GM19351 (cell line): ENCODE measurements at regions not wholly inside any gene's neighbourhood (a gene's known extent, or its start where the extent isn't known, plus 50 kb on each side); places are given as distances from the start of the nearest gene placed in this dataset.
A peak's percentile ranks its signal among the peaks of the same experiment; 100 is the strongest.
"Not testable (repeated sequence)": the region's sequence is repeated elsewhere in the genome, so short reads cannot be mapped to it uniquely, and the experiment has no call there.

Experiments used
- ATAC-seq: cut with Tn5 transposase; IDR thresholded peaks from one replicate; pipeline ENCODE4 v1.9.1; 2021; ENCODE audit warnings: mild to moderate bottlenecking, moderate library complexity; ENCODE audit not compliant: unreplicated experiment

DNA sequence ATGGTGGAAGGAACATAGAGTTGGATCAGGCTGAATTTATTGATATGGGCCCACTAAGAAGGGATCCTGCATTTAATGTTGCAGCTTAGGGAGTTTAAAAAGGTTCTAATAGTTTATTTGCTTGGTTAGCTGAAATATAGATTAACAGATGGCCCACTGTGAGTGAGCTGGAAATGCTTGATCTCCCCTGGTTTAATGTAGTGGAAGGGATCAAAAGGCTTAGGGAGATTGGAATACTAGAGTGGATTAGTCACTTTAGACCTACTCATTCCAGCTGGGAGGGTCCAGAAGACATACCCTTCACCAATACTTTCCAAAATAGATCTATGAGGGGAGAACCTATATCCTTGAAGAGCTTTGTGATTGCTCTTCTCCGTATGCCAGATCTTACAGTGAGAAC is 130.1 kb upstream of the ZC3H12C start:
- ATAC-seq, result no peak

DNA sequence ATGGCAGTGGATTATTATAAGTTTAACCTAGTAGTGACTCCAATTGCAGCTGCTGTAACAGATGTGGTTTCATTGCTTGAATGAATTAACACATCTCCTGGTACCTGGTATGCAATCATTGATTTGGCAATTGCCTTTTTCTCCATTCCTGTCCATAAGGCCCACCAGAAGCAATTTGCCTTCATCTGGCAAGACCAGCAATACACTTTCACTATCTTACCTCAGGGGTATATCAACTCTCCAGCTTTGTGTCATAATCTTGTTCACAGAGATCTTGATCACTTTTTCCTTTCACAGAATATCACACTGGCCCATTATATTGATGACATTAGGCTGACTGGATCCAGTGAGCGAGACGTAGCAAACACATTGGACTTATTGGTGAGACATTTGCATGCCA is 128.7 kb upstream of the ZC3H12C start:
- ATAC-seq, result no peak

DNA sequence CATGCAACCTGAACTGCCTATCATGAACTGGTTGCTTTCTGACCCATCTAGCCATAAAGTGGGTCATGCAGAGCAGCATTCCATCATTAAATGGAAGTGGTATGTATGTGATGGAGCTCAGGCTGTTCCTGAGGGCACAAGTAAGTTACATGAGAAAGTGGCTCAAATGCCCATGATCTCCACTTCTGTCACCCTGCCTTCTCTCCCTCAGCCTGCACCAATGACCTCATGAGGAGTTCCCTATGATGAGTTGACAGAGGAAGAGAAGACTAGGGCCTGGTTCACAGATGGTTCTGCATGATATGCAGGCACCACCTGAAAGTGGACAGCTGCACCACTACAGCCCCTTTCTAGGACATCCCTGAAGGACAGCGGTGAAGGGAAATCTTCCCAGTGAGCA is 127.7 kb upstream of the ZC3H12C start:
- ATAC-seq, result not testable (repeated sequence)

DNA sequence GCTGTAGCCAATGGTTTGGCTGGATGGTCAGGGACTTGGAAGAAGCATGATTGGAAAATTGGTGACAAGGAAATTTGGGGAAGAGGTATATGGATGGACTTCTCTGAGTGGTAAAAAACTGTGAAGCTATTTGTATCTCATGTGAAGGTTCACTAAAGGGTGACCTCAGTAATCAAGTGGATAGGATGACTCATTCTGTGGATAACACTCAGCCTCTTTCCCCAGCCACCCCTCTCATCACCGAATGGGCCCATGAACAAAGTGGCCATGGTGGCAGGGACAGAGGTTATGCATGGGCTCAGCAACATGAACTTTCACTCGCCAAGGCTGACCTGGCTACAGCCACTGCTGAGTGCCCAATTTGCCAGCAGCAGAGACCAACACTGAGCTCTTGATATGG is 127.3 kb upstream of the ZC3H12C start:
- peak; percentile 37 for ATAC-seq

DNA sequence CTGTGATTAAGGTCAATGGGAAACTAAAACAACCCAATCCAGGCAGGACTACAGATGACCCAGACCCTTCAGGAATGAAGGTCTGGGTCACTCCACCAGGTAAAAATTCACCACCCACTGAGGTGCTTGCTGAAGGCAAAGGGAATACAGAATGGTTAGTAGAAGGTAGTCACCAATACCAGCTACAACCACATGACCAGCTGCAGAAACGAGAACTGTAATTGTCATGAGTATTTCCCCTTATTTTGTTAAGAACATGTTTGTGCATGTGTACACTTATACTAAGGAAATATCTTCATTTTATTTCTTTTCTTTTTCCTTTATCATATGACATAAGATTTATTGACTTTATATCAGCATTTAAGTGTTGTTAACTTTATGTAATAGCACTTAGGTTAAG is 126.1 kb upstream of the ZC3H12C start:
- ATAC-seq, result not testable (repeated sequence)

DNA sequence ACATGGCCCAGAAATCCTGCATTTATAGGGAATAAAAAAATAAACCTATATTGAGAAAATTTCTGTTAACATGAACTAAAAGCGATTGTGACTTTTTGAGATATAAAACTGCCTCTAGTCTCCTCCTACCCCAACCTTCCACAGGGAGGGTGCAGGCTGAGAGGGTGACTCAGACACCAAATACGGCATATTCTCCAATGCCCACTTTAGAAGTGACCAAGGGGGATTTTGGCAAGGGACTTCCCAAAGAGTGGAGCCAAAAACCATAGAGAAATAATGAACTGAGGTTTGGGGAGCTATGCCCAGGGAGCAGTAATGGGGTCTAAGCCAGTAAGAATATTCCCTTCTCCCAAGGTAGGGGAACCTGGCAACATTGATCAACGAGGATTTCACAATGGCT is 124.9 kb upstream of the ZC3H12C start:
- no peak for ATAC-seq

DNA sequence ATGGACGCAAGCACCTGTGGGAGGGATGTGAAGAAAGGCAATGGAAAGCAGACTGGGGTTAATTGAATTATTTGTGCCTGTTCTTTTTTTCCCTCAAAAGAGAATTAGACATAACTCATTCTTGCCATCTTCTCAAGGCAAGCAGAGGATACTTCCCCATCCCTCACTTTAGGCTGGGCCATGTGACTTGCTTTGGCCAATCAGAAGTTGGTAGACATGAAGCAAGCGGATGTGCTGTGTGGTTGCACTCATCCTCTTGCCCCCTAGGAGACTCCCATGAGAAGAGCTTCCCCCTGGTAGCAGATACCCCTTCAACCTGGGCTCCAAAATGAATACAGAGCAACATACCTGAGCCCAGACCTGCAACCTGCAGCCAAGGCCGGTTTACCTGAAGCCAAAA is 124.4 kb upstream of the ZC3H12C start:
- no peak for ATAC-seq

DNA sequence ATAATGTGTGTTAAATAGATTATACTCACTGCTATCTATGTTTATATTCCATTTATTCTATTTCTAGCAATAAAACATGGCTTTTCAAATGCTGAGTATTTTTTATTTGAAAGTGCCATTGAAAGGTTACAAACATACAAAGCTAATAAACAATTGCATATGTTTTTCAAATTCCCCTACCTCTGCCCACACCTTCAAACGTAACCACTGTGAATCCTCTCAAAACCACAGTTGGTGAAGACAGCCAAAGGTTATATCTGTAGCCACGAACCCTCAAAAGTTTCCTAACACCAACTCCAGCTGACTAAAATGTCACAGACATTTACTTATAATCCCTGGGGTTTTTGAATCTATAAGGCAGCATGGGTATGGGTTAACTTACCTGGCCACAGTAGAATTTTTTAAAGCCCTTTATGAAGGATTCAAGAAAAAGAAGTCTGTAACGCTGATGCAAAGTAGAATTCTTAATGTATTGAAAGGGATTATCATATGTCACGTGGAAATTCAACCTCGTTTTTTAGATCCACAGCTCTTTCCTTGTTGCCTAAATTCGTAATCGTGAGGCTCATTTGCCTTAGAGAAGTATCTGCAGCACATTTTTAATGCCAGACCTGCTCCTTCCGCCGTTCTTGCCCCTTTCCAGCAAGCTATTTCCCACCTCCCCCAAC is 122.5 kb upstream of the ZC3H12C start:
- peak; percentile 56 for ATAC-seq

DNA sequence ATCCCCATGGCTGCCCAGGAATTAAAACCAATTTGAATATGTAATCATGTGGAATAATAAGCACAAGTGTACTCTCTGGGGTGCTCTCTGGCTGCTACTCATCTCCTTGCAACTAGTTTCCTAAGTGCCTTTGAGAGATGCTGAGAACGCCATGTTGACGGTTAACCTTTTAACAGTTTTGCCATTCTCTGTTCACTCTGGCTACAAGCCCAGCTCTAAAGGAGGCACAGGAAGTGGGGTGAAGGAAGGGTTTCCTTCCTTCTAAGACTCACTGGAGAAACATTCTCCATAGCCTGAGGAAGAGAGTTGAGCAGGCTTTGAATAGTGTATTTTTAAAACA is 122.0 kb upstream of the ZC3H12C start:
- ATAC-seq, result no peak

DNA sequence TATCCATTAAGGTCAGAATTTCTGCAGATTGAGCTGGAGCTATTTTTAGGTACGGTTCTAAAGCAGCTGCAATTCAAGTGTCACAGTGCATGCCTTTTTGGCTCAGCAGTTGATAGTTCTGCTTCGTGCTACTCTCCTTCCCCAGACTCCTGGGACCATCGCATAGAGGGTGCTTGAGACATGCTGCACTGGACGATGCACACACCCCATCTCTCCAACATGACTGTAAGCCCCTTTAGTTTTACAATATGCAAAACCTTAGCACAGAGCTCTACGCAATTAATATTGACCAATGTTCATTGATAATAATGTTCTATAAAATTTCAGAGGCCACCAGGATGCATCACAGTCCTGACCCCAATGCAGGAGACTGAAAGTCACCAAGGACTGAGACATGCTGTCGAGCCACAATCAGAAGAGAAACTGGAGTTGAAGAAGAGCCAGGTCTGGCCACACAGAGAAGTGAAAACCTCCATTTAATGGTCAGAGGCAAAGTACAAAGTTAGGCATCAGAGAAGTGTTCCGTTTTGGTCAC is 120.9 kb upstream of the ZC3H12C start:
- ATAC-seq, result peak; percentile 72

DNA sequence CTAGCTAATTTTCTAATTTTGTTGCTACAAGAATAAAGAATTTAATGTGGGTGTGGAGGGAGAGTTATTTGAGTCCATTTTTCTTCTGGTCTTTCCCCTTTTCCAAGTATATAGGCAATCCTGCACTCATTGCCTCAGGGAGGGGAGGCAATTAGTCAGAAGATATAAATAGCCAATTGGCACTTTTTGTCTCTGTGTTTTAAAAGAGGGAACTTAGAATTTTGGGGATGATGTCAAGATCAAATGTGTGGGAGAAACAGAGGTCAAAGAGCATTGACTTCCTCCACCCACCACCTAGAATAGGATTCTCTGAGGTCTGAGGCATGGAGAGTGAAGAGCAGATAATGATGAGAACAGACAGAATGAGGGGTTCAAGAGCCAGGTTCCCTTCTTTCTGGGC is 120.3 kb upstream of the ZC3H12C start:
- no peak for ATAC-seq

DNA sequence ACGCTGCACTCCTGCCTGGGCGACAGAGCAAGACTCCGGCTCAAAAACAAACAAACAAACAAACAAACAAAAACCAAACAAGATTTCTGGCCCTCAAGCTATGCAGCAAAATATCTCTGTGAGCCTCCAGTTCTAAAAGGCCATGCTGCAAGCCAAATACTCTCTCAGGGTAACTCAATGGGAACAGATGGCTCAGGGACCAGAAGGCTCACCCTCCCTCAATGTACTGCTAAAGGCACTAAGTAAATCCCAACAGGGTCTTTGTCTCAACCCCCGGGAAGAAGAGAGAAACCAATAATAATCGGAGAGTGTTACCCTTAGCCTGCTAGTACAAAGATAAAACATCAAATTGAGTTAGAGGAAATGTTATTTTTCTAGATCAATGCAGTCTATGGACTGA is 119.7 kb upstream of the ZC3H12C start:
- ATAC-seq, result no peak

DNA sequence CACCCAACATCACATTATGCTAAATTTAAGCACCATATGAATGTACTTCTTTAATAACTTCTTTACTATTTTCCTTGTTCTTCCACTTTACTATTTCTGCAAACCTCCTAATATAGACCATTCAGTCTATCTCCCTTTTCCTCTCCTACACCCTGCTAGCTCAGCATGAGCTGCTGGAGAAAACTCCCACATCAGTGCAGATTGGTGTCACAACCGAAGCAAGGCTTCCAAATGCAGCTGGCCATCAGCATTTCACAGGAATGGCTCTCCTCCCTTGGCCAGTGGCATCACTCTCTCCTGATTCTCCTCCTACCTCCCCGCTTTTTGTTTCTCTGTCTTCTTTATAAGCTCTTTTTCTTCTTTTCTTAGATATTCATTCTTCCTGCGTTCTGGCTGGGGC is 118.7 kb upstream of the ZC3H12C start:
- no peak for ATAC-seq

DNA sequence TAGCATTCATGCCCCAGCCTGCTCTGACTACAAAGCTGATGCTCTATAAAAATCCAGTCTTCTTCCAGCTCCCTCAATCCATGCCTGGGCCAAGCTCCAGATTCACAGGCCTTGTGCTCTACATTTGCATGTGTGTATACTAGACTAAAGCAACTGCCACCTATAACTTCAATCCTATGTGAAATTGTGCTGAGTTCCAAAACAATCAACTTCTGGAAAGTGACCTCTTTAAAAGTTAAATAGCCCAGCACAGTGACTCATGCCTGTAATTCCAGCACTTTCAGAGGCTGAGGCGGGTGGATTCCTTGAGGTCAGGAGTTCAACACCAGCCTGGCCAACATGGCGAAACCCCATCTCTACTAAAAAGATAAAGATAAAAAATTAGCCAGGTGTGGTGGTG is 114.3 kb upstream of the ZC3H12C start:
- ATAC-seq, result no peak

DNA sequence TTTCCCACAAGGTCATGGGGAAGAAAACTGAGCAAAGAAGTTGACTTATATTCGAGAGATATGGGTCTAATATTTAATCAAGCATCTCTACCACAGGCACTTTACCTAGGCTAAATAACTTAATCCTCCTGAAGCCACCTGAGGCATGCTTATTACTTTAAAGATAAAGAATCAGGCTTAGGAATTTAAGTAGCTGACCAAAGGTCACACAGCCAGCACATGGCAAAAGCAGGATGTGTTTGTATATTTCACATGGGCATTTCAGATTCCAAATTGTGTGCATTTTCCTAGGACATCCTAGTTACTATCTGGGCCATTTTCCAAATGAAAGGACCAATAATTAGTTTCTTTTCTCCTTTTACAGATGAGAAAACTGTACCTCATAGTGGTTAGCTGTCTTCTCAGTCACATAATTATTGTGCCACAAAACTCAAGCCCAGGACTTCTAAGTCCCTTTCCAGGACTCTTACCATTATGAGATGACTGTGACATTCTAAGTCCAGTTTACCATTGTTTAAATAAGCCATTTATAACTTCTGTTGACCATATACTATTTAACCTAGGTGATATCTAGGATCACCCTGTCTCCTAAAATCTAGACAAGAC is 112.1 kb upstream of the ZC3H12C start:
- ATAC-seq, result no peak

DNA sequence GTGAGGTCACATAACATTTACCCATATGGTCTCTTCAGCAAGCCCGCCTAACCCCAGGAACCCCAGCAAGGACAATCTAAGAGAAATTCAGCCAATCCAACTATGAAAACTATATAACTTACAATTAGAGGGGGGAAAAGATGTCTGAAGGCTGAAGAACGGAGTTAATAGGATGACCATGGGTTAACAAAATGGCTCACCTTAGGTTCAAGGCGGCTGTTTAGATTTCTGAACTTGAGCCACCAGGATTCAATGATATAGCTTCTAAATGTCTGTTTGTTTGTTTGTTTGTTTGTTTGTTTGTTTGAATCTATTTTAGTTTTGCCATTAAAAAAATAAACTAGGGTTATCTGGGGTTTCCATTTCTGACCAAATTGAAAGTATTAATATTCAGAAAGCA is 109.8 kb upstream of the ZC3H12C start:
- ATAC-seq, result no peak

DNA sequence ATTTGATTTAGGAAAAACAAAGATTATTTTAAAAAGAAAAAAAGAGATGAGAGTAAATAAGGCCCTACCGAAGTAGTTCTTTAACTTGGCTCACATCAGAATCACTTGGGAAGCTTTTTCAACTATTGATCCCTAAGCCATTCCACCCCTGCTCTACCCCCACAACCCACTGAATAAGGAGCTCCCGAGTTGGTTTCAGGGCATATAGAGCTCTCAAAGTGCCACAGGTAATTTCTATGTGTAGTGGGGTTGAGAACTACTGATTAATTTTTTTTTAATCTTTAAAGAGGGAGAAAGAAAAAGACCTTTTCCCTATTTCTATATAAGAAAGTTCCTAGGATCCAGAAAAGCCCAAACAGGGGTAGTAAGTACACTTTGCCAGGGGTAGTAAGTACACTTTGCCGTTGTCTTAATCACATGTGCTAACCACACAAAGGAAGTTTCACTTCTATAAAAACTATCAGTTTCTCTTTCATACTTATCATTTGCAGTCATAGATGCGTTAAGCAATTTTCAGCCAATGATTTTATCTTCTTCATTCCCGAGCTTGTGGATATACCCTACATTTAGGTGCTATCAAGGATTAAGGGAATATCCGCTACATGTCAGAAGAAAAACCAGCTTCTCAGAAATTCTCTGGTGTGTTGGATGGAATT is 108.4 kb upstream of the ZC3H12C start:
- ATAC-seq, result peak; percentile 98

DNA sequence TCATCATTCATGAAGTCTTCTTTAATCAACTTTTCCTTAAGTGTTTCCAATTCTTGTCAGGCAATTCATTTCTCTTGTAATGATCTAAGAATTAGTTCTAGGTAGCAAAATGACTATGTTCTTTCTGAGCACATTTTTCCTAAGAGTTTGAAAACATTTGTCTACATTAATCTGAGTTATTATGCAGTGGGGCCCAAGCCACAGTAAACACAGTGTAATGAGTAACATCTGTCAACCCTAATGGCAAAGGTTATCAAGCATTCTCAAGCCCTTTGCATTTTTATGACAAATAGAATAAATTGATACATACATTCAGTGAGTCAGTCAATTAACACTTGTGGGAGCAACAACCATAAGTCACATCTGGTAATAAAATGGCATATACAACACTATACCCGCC is 106.7 kb upstream of the ZC3H12C start:
- ATAC-seq, result no peak

DNA sequence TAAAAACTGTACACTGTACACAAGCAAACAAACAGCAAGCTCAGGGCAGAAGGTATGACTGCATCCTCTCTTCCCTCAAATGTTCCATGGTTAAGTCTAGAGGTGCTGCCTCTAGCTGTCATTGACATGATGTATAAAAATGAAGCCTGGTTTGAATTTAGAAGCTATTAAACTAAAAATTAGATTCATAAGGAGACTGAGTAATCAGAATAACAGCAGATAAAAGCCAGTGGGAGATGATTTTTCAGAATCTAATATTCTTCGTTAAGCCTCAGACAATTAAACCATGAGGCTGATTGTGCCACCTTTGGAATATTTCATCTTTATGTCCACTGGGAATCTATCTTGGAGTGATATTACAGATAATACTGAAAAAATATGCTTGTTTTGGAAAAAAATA is 101.4 kb upstream of the ZC3H12C start:
- no peak for ATAC-seq

DNA sequence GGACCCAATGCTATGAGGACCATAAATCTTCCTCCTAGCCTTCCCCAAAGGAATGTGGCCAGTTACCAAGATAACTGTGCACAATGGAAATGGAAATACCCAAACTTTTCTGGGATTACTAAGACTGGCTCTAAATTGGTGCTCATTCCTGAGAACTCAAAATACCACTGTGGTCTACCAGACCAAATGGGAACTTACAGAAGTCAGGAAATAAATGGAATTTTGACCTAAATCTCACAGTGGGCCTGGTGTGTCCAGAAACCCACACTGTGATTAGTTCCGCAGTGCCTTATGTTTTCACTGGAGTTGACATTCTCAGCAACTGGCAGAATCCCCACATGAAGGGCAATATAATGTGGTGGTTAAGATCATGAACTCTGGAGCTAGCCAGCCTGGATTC is 99.4 kb upstream of the ZC3H12C start:
- no peak for ATAC-seq

DNA sequence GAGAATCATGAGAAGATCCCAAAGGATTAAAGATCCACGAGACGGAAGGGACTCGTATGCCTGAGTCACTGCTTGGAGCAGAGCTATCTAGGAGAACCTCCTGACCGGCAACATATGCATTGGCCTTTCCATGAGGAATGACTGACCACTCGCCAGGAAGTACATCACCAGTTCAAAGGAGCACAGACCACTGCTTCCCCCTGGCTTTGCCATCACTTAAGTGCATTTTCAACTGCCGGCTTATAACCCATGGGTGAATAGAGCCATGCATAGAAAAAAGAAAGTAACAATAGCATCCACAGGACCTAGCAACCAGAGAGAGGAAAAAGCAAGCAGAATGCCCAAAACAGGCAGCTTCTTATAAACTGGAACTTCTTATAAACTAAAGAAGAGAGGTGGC is 98.3 kb upstream of the ZC3H12C start:
- ATAC-seq, result no peak

DNA sequence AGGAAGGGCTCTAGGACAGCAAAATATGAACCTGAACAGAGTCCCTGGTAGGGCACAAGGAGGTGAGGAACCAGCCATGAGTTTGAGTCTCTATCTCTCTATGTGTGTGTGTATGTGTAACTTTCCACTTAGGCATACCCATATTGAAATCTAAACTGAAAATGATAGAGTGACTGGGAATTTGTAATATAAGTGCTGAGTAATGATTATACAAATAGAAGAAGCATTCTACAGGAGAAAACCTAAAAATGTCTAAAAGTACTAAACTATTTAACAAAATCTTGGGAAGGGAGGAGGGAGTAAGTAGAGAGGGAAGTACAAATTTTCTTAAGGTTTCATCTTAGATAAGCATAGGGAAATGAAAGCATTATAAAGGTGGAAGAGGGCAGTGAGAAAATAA is 97.1 kb upstream of the ZC3H12C start:
- ATAC-seq, result no peak
